ENCODE measurements at regions not wholly inside any gene's neighbourhood (a gene's known extent, or its start where the extent isn't known, plus 50 kb on each side); places are given as distances from the start of the nearest gene placed in this dataset.

DNA sequence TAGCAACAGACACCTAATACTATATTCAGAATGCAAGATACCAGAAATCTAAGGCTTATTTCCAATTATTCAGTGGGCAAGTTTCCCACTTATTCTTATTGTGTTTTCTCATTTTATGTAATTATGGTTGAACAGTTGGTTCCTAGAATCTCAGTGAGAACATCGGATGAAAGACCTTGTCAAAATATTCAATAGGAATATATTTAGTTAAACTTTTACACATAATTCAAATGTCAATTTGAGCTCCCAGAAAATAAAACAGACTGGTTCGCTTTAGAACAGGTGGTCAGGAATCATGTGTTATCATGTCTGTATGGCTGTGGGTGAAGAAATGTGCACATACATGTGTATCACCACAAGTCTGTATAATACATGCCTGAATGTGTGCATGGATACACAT, 447.8 kb downstream of the MED10 start:
- Histone ChIP-seq H3K4me3 (no peak overlapping the region), H3K27ac (no peak overlapping the region)

DNA sequence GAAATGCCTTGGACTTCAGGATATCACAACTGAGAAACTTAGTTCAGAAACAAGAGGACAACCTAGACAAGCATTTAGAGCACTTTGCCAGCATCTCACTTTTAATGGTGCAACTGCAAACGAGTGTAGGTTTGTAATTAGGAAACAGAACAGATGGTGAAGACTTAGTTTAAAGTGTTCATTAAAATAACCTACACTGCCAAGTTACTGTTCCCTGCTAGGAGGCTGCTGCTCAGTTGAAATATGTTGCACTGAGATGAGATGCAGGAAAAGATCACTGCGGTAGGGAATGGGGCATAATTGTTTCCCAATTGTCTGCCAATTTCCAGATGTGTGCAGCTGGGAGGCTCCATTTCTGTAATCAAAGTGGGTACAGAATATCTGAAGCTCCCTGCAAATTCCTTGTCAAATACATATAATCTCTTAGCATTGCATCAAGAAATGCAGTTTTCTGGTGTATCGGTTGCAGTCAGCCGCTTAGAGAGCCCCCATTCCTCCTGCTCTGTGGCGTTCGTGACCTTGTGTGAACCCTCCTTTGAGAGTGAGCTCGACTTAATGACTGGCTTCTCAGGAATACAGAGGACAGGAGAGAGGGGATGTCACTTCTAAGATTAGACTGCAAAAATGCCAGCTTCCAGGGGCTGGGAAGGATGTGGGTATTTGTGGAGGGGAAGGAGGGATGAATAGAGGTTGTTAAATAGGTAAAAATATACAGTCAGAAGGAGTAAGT, 448.9 kb downstream of the MED10 start:
- Histone ChIP-seq H3K27ac (no peak overlapping the region), H3K4me3 (no peak overlapping the region)

DNA sequence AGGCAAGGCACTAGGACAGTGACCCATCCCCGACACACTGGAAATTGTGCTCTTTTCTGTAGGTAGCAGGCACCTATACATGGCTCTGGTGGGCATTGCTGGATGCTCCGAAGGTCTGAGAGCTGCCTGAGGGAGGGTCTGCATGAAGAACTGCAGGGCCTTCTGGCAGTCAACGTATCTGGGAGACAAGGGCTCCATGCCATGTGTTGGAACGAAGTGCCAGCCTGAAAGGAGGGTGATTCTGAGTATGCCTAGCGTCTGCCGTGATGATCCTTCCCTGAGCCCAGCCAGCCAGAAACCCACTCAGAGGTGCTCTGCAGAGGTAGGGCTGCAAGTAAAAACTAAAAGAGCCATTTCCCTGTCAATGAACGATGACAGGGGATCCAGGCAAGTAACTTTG, 453.2 kb downstream of the MED10 start:
- Histone ChIP-seq H3K4me3 (no peak overlapping the region), H3K27ac (no peak overlapping the region)

DNA sequence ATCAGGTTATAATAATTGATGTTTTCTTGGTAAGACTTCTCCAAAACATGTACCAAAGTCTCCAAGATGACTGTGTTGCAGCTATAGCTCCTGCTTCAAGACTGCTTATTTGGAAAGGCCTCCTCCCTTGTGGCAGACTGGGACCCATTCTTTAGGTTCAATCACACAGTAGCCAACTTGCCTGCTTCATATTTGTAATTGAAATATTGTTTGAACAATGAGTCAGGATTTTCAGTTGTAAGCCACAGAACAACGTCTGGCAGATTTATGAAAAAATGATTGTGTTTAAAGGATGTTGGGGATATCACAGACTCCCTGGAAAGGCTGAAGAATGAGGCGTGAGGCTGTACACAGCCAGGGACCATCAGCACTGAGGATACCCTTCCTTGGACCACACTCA, 458.9 kb downstream of the MED10 start:
- H3K27ac ChIP-seq = no peak overlapping the region
- no peak overlapping the region for H3K4me3 ChIP-seq

DNA sequence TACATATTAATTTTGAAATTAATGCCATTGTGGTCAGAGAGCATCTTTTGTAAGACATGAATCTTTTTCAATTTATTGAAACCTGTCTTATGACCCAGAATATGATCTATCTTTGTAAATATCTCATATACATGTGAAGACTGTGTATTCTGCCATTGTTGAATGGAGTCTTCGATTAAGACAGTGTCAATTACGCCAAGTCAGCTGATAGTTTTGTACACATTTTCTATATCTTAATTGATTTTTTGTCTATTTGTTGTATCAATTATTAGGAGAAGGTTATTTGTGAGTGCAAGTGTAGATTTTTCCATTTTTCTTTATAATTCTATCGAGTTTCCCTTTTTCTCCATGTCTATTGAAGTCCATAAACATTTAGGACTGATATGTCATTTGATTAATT, 471.6 kb downstream of the MED10 start:
- no peak overlapping the region for H3K27ac ChIP-seq
- no peak overlapping the region for H3K4me3 ChIP-seq

DNA sequence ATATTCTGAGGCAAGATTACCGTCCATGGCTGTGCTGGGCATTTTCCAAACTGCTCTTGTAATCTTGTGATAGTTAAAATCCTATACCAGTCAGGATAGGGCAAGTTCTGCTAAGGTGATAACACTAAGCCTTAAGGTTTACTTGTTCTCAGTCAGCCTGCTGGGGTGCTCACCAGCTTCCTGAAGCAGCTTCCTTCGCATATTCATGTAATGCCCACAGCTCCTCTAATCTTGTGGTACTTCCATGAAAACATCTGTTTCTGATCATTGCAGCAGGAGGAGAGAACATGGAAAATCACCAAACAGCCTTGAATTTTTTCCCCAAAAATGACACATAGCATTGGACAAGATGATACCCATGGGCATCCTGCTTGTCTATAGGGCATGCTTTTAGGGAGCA, 473.2 kb downstream of the MED10 start:
- H3K27ac ChIP-seq = no peak overlapping the region
- H3K4me3 ChIP-seq = no peak overlapping the region

DNA sequence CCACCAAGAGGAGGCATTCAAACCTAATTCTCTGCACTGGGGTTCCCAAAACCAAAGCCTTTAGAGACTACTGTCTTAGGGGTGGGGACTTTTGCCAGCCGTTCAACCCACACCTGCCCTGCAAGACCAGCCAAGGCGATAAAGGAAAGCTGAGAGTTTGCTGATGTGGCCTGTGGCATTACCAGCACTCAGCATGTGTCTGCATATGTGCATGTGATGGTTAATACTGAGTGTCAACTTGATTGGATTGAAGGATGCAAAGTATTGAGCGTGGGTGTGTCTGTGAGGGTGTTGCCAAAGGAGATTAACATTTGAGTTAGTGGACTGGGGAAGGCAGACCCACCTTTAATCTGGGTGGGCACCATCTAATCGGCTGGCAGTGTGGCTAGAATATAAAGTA, 474.2 kb downstream of the MED10 start:
- no peak overlapping the region for H3K27ac ChIP-seq
- no peak overlapping the region for H3K4me3 ChIP-seq

DNA sequence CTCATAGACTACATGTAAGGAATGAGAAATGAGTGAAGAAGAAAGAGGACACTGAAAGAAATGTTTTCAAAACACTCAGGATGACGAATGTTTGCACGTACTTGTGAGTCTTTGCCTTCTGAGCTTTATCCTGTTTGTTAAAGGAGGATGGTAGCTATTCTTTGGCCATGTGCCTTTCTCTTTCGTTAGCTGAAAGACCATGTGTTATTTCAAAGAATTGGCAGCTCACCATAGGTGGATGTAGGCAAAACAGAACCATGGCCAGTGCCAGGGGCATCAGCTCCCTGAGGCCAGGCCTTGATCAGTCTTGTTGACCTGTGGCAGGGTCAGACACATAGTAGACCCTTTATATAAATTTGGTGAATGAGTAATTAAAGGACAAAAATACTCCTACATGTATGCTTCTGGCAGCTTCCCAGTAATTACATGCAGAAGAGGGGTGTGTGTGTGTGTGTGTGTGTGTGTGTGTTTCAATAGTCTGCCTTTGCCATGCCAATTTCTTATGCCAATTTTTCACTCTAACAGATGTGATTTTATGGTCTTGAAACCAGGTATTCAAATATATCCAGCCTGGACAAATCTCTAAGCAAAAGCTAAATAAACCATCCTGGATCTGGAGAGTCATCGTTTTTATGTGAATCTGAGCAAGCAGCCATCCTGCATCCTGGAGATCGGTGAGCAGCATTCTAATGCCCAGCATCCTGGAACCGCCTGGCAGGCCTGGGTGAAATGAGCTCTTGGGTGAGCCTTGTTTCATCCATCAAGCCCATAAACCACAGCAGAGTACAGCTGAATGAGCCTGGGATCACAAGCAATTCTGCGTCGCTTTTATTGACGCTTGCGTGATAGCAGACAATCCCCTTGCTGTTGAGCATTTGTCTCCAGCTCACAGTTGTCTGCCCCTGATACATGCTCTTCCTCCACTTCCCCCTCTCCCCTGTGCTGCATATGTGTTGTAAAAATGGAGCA, 475.4 kb downstream of the MED10 start:
- H3K4me3 ChIP-seq = no peak overlapping the region
- no peak overlapping the region for H3K27ac ChIP-seq

DNA sequence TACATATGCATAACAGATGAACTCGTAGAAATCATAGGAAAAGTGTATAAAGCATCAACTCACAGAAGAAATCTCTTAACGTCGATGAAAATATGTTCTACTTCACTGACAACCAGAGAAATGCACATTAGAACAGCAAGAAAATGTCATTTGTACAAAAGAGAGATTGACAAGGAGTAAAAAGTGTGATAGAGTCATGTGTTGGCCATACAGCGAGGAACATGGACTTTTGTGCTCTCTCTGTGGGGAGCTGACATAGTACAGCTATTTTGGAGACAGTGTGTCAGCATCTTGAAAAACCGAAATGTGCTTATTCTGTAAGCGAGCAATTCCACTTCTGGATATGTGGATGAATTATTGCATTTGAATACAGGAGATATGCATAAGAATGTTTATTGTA, 477.9 kb downstream of the ICE1 start:
- H3K27ac ChIP-seq = no peak overlapping the region
- no peak overlapping the region for H3K4me3 ChIP-seq

DNA sequence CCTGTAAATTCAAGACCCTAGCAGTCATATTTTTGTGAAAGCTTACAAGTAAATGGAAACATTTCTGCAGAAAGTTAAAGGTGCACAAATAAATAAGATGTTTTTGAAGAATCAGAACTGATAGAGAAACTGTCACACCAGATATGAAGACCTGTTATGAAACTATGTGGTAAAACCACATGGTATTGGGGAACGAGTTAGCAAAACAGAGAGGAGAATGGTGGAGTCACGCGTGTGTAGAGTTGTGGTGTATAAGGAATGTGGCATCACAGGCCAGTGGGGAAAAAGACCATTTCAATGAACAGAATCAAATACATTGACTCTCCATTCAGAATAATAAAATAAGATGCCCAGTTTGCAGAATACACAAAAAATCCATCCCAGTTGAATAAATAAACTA, 477.2 kb downstream of the ICE1 start:
- no peak overlapping the region for H3K27ac ChIP-seq
- no peak overlapping the region for H3K4me3 ChIP-seq

DNA sequence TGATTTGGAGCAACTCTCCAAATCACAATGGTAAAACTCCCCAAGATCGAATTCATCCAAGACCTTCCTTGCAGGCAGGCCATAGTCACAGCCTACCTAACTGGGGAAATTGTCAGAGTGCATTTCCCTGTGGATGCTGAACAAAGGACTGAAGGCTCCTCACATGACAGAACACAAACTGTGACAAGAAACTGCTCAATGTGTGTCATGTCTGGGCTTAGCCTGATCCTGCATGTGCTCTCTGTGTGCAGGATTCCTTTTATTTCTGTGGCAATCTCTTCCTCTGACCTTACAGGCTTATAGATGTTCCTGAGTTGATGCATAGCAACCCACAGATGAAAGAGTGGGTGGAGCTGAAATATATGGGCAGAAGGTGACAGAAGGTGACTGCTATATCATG, 465.8 kb downstream of the ICE1 start:
- no peak overlapping the region for H3K27ac ChIP-seq

DNA sequence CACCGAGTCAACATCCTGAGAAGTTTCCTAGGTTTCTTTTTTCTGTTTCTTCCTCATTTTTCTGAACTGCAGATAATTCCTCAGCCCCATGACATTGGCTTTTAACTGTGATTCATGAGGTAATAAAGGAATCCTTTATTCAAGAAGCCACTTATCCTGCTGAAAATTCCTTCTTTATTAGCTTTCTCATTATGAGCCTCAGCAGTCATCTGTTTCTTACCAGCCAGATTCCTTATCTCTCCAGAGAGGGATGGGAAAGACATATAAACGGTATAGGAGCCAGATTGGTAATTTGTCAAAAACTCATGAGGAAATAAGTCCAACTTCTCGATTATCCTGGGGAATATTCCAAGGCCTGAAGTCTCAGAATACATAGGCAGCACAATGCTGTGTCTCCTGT, 465.4 kb downstream of the ICE1 start:
- H3K27ac ChIP-seq = no peak overlapping the region
- H3K4me3 ChIP-seq = no peak overlapping the region

More for the DNA sequence above, 465.8 kb downstream of the ICE1 start:
- H3K4me3 ChIP-seq = no peak overlapping the region

DNA sequence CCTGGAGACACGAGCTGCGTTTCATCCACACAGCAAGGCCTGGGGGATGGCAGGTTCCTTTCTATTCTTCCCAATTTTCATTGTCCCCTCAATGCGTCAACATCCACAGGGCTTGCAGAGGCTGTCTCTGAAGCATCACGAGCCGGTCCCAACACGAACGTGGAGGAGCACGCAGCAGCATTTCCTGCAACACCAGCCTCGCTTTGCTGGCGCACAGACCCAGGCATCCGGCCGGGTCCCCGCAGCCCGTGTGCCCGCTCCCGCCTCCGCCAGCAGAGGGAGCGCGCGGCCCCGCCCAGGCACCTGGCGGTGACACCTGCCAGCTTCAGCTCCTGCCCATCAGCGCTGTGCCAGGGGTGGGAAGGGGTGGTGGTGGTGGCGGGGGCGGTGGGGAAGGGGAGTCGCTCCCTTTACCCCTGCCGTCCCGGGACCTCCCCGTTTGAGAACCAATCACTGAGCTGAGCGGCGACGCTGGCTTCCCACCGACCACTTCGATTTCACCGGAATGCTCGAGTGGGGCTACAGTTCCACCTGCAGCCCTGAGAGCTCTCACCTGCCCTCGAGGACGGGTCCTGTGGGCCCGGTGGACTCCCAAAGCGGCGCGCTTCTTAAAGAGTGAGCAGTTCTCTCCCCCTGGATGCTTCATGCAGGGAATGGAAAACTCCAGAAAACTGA, 464.5 kb downstream of the ICE1 start:
- Histone ChIP-seq H3K4me3 (no peak overlapping the region), H3K27ac (no peak overlapping the region)

DNA sequence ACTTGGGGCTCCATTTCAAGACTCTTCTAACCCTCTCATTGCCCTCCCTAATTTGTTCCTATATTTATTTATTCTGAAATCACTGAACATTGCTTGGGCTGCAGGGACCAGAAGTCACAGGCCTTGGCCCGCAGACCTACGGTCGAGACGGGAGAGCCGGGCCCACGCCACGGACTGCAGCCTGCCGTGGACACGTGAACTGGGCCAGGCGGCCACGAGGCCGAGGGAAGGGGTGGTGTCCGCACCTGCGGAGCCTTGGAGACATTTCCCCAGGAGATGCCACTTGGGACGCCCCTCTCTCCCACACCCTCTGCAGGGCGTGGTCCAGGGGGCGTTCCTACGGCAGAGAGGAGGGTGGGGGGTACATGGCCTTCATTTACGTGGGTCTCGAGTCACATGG, 463.9 kb downstream of the ICE1 start:
- no peak overlapping the region for H3K4me3 ChIP-seq
- no peak overlapping the region for H3K27ac ChIP-seq

DNA sequence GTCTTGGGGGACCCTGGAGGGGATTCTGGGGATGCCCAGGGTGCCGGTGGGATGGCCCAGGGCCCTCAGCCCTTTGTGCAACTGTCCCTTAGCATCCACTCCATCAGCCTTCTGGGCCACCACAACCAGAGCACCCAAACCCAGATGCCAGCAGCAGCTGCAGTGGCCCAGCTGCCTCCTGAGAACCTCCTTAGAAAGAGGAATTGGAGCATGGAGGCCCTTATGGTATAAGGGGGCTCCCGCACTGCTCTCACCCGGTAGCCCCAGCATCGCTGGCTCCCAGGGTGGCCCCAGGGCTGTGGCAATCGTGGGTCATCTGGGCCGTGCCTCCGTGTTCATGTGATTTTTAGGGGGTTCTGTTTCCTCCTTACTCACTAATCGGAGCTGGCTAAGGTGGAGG, 463.3 kb downstream of the ICE1 start:
- no peak overlapping the region for H3K4me3 ChIP-seq
- H3K27ac ChIP-seq = no peak overlapping the region

DNA sequence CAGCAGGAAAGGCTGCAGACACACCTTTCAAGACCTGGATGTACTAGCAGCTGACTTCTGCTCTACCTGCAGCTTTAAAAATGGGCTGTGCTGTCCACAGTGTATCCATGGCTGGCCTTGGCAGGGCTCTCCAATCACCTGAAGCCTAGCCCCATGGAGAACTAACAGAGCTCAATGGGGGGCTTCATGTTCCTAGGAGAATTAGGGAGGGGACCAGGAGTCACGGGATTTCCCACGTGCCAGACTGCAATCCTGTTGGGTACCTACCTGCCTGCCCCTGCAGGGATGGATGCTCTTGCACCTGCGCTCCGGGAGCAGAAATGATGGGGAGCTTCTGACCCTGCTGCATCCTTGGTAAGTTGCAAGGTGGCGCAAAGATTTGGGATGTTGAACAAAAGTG, 462.1 kb downstream of the ICE1 start:
- Histone ChIP-seq H3K27ac (no peak overlapping the region), H3K4me3 (no peak overlapping the region)

DNA sequence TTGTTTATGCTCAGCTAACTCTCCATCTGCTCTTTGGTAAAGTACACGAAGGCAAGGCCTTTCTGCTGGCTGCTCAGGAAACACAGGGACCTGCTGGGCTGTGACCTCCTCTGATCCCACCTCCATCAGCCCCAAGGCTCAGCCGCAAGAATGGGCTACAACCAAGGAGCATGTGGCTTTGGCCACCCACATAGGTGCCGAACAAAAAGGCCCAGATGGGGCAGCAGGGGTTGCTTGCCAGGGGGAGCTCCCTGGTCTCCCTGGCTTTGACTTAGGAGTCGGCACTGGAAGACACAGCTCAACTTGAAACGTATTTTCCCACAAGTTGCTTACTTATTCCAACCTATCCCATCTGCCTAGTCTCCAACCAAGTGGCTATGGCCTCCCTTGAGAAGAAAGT, 461.1 kb downstream of the ICE1 start:
- Histone ChIP-seq H3K27ac (no peak overlapping the region), H3K4me3 (no peak overlapping the region)

DNA sequence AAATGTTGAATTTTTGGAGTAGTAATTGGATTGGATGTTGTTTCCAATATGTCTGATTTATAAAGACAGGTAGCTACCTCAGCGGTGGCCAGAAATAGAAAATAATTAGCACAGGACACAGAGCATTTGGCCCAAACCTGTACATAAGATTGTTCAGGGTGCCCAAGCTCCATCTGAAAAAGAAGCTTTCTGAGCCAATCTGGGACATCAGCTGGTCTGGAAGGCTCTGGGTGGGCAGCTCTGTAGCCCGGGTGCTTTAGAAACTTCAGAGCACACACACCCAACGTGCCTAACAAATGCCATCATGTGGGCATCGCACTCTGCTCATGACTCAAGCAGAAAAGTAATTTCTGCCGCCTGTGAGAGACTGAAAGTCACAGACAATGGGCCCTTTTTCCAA, 460.7 kb downstream of the ICE1 start:
- Histone ChIP-seq H3K4me3 (no peak overlapping the region), H3K27ac (no peak overlapping the region)

DNA sequence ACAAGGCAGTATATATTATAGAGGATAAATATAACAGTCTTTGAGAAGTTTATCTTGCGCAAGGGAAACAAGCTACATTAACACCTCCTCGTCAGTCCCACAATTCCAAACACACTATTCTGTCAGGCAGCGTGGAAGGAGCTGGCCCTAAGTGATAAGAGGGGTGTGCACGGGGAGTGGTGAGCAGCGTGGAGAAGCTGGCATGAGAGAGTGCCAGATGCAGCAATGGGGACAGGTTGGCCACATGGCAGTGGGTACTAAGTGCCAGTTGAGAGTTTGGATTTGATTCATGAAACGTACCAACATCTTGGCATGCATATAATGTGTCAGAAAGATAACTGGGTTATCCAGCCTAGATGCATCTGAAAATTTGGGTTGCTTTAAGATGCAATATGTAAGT, 460.2 kb downstream of the ICE1 start:
- Histone ChIP-seq H3K27ac (no peak overlapping the region), H3K4me3 (no peak overlapping the region)

DNA sequence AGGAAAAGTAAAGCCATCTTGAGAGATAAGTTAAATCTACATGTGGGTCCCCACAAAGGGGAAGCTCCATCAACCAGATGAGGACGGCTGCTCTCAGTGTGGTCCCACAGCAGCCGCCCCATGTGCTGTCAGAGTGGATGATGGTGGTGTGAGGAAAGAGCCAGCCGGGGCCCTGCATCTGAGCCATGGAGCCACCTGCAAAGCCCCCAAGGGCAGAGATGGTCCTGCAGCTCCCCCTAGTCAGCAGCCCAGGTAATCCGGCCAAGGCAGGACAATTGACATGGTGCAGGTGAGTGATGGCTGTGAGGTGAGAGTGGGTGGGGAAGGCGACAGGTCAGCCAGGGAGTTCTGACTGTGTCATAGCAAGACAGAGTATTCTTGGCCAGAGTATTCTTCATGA, 458.8 kb downstream of the ICE1 start:
- H3K4me3 ChIP-seq = no peak overlapping the region
- H3K27ac ChIP-seq = no peak overlapping the region

All from skin epidermis (tissue), 12 donors.